OCI-LY7 (cell line): ENCODE measurements at regions not wholly inside any gene's neighbourhood (a gene's known extent, or its start where the extent isn't known, plus 50 kb on each side); places are given as distances from the start of the nearest gene placed in this dataset.

Experiments
- BruUV-seq: library from RNA; stranded (reverse); fragments of 400-500 nt; replicated peaks from 2 replicates; lab custom pipeline; 2021; lab: Mats Ljungman, UMichigan
- CTCF ChIA-PET: fragments of 300-600 bp; sonication (Branson Sonifier 250); formaldehyde crosslinking; loops from one replicate; lab custom pipeline; 2022; ENCODE audit warnings: antibody characterized with exemption; ENCODE audit not compliant: unreplicated experiment; lab: Charles Lee
- POLR2A ChIA-PET: fragments of 300-600 bp; sonication (Branson Sonifier 250); formaldehyde crosslinking; loops from one replicate; lab custom pipeline; 2022; ENCODE audit warnings: antibody characterized with exemption; lab: Charles Lee
- DNase-seq: peaks from one replicate; pipeline ENCODE4 v3.0.0-alpha.2; 2015; ENCODE audit warnings: low spot score
- H2AFZ ChIP-seq: fragments of 200-600 bp; sonication (generic), shearing (Covaris generic); 2 replicates; pipeline ENCODE4 v1.6.1; 2014; ENCODE audit warnings: mild to moderate bottlenecking, antibody characterized with exemption, low read length, moderate library complexity
- H3K27ac ChIP-seq: fragments of 200-600 bp; sonication (generic); 2 replicates; pipeline ENCODE4 v1.5.1; 2014; ENCODE audit warnings: mixed run types, low read depth, mild to moderate bottlenecking, moderate library complexity, low read length, inconsistent platforms; ENCODE audit not compliant: poor library complexity, severe bottlenecking
- H3K36me3 ChIP-seq: fragments of 200-600 bp; sonication (generic); 2 replicates; pipeline ENCODE4 v1.6.1; 2014; ENCODE audit warnings: mild to moderate bottlenecking, antibody characterized with exemption, low read length, moderate library complexity, mixed read lengths; ENCODE audit not compliant: insufficient read depth
- H3K4me1 ChIP-seq: fragments of 200-600 bp; sonication (generic); 2 replicates; pipeline ENCODE4 v1.5.1; 2014; ENCODE audit warnings: mild to moderate bottlenecking, low read length; ENCODE audit not compliant: insufficient read depth, poor library complexity, severe bottlenecking
- H3K4me2 ChIP-seq: fragments of 200-600 bp; sonication (generic); 2 replicates; pipeline ENCODE4 v1.6.1; 2014; ENCODE audit warnings: mild to moderate bottlenecking, low read length
- H3K4me3 ChIP-seq: fragments of 200-600 bp; sonication (generic); 2 replicates; pipeline ENCODE4 v1.5.1; 2014; ENCODE audit warnings: mild to moderate bottlenecking, low read depth, low read length; ENCODE audit not compliant: poor library complexity, severe bottlenecking
- H3K79me2 ChIP-seq: fragments of 200-600 bp; sonication (generic); 2 replicates; pipeline ENCODE4 v1.6.1; 2016; ENCODE audit warnings: low read depth, mild to moderate bottlenecking, low read length, moderate library complexity, mixed read lengths; ENCODE audit not compliant: insufficient read depth
- H3K9me2 ChIP-seq: fragments of 200-600 bp; sonication (generic); 2 replicates; pipeline ENCODE4 v1.6.1; 2016; ENCODE audit warnings: mild to moderate bottlenecking, low read length, mixed read lengths; ENCODE audit not compliant: insufficient read depth
- H3K9me3 ChIP-seq: fragments of 200-600 bp; sonication (generic); 2 replicates; pipeline ENCODE4 v1.6.1; 2014; ENCODE audit warnings: mild to moderate bottlenecking, mixed run types, low read length, mixed read lengths
- H4K20me1 ChIP-seq: fragments of 200-600 bp; sonication (generic); 2 replicates; pipeline ENCODE4 v1.6.1; 2014; ENCODE audit warnings: mild to moderate bottlenecking, antibody characterized with exemption, low read length, moderate library complexity, mixed read lengths; ENCODE audit not compliant: insufficient read depth
- CTCF ChIP-seq: fragments of 200-600 bp; sonication (generic); conservative IDR thresholded peaks from 2 replicates; pipeline ENCODE4 v1.5.1; 2014; ENCODE audit warnings: mild to moderate bottlenecking, antibody characterized with exemption, low read length, moderate library complexity, mixed read lengths
- EZH2phosphoT487 ChIP-seq: fragments of 200-600 bp; sonication (generic); IDR thresholded peaks from 2 replicates; pipeline ENCODE4 v1.6.1; 2018; ENCODE audit warnings: low read depth, borderline replicate concordance, mild to moderate bottlenecking, mixed run types, antibody characterized with exemption, low read length, moderate library complexity, mixed read lengths
- intact Hi-C: fragments of 100-400 bp; cut with micrococcal nuclease; formaldehyde crosslinking; loops from one replicate; pipeline ENCODE4 v1.10.0; 2022; ENCODE audit not compliant: unreplicated experiment

GRCh38 chr9:3027210-3027609 lies 183.3 kb upstream of the PUM3 start:
- BruUV-seq, result no TSS peak
- H3K79me2 ChIP-seq, result no peaks in the 10 kb centered on the region
- no peak overlapping the region for H3K4me2 ChIP-seq
- intact Hi-C loops, result no loop called here
- ChIA-PET POLR2A (interaction anchor here (0.7 to 1.1 kb wide), 2 partner anchors 15 to 1229 kb away, joined by 3 read pairs; no protein-coding TSS in a partner anchor), CTCF (no interaction called here)
- H3K4me3 ChIP-seq, result no peak overlapping the region
- no peaks in the 10 kb centered on the region for H4K20me1 ChIP-seq
- no peaks in the 10 kb centered on the region for H3K36me3 ChIP-seq
- H3K27ac ChIP-seq, result no peak overlapping the region
- no peaks in the 10 kb centered on the region for H3K9me3 ChIP-seq
- TF ChIP-seq CTCF, result no peak
- TF ChIP-seq EZH2phosphoT487, result no peak
- no peak for DNase-seq
- H2AFZ ChIP-seq, result no peak overlapping the region
- no peaks in the 10 kb centered on the region for H3K9me2 ChIP-seq
- no peaks in the 10 kb centered on the region for H3K4me1 ChIP-seq

- POLR2A ChIA-PET, result no interaction called here
- no peak overlapping the region for H3K4me2 ChIP-seq
- no peaks in the 10 kb centered on the region for H4K20me1 ChIP-seq
- BruUV-seq, result no TSS peak
- H3K9me2 ChIP-seq, result no peaks in the 10 kb centered on the region
- no peaks in the 10 kb centered on the region for H3K79me2 ChIP-seq
- intact Hi-C loops, result no loop called here
- TF ChIP-seq CTCF (no peak), EZH2phosphoT487 (no peak)
- no peak overlapping the region for H3K27ac ChIP-seq
- H3K4me3 ChIP-seq, result no peak overlapping the region
- no peaks in the 10 kb centered on the region for H3K36me3 ChIP-seq
- H3K9me3 ChIP-seq, result no peaks in the 10 kb centered on the region
- no peaks in the 10 kb centered on the region for H3K4me1 ChIP-seq
- H2AFZ ChIP-seq, result no peak overlapping the region
- CTCF ChIA-PET, result no interaction called here
- no peak for DNase-seq
Measured at GRCh38 chr9:3023449-3023848, 179.6 kb upstream of the PUM3 start.

GRCh38 chr9:3018691-3019230 lies 174.9 kb upstream of the PUM3 start:
- H2AFZ ChIP-seq, result no peak overlapping the region
- no peaks in the 10 kb centered on the region for H3K4me1 ChIP-seq
- BruUV-seq, result no TSS peak
- CTCF ChIA-PET, result no interaction called here
- H3K4me3 ChIP-seq, result no peak overlapping the region
- no peaks in the 10 kb centered on the region for H3K9me2 ChIP-seq
- no peaks in the 10 kb centered on the region for H3K9me3 ChIP-seq
- no peak for DNase-seq
- POLR2A ChIA-PET, result interaction anchor here (0.6 kb wide), 1 partner anchor 779 kb away, joined by 3 read pairs; no protein-coding TSS in a partner anchor
- intact Hi-C loops, result no loop called here
- no peak overlapping the region for H3K4me2 ChIP-seq
- H3K36me3 ChIP-seq, result no peaks in the 10 kb centered on the region
- no peaks in the 10 kb centered on the region for H4K20me1 ChIP-seq
- no peaks in the 10 kb centered on the region for H3K79me2 ChIP-seq
- H3K27ac ChIP-seq, result no peak overlapping the region
- TF ChIP-seq EZH2phosphoT487, result no peak
- no peak for TF ChIP-seq CTCF
